Gastrocnemius medialis (tissue), 4 donors: ENCODE measurements at regions not wholly inside any gene's neighbourhood (a gene's known extent, or its start where the extent isn't known, plus 50 kb on each side); places are given as distances from the start of the nearest gene placed in this dataset.

Source experiments
- CTCF ChIP-seq, 5 experiments: fragments of 450-650 bp in 3 of 5; fragments of 200-600 bp in 2 of 5; sonication (generic) in 2 of 5; IDR thresholded peaks in 4 of 5; conservative IDR thresholded peaks in 1 of 5; 1 replicate in 4 of 5; 2 replicates in 1 of 5; pipeline ENCODE4 v1.5.1; 2016 to 2019; ENCODE audit warnings: antibody characterized with exemption in 5 of 5, mild to moderate bottlenecking in 3 of 5, moderate library complexity in 3 of 5
- POLR2A ChIP-seq, 2 donors: fragments of 450-650 bp; IDR thresholded peaks; one replicate each; pipeline ENCODE4 v1.6.1; 2017; ENCODE audit warnings: antibody characterized with exemption in 2 of 2, mild to moderate bottlenecking in 2 of 2, moderate library complexity in 2 of 2

GRCh38 chr11:92611157-92611556, 358.3 kb upstream of the MTNR1B start:
- no peak for TF ChIP-seq CTCF (IDR thresholded peaks at IDR 0.05 in 4 of 5, conservative IDR thresholded peaks at IDR 0.05 in 1 of 5)
- TF ChIP-seq POLR2A (IDR thresholded peaks at IDR 0.05): no peak
